IPS DF 4.7 (cell line): ENCODE measurements at regions not wholly inside any gene's neighbourhood (a gene's known extent, or its start where the extent isn't known, plus 50 kb on each side); places are given as distances from the start of the nearest gene placed in this dataset.

ENCODE experiments used
- DNase-seq: peaks from one replicate; pipeline ENCODE4 v3.0.0-alpha.2; 2013; ENCODE audit warnings: low spot score; ENCODE audit errors: extremely low read depth

- no peak for DNase-seq
Measured at GRCh38 chr10:43802988-43803696, 154.5 kb upstream of the ZNF32 start.

- no peak for DNase-seq
Measured at GRCh38 chr10:43801626-43802025, 152.9 kb upstream of the ZNF32 start.

DNA sequence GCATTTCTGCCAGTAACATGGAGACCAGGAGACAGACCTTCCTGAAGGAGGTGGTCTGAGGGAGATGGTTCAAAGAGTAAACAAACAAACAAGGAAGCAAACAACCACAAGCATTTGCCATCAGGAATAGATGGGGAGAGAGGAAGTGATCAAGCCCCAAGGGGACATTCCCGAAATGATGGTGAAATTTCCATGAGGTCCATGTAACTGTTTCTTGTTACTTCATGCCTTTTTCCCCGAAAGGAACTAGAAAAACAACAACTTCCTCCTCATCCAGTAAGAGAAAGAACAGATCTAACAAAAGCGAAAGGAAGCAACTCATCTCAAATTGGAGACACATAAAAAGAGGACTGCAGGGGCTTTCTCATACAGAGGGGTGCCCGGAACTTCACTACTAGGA lies 152.5 kb upstream of the ZNF32 start:
- DNase-seq: no peak

DNA sequence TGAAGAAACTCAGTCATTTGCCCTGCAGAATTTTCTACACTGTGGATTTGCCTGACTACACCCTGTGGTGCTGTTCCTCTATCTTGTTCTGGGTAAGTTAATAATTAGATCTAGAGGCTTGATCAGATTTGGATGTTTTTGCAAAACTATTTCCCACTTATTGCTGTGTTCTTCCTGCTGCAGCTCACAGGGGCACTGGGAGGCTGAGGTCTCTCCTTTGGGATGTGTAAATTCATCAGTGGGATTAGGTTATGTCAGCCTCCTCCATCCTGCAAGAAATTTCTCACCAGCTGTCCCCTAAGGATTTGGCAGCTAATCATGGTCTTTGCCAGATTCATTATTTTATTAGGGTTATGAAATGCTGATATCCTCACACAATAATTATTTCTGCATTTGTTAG lies 148.1 kb upstream of the ZNF32 start:
- DNase-seq: no peak

GRCh38 chr10:43795639-43796038 lies 147.0 kb upstream of the ZNF32 start:
- DNase-seq: no peak

GRCh38 chr10:43795093-43795492 lies 146.4 kb upstream of the ZNF32 start:
- DNase-seq: no peak

- DNase-seq: no peak
Measured at GRCh38 chr10:43794181-43794815, 145.6 kb upstream of the ZNF32 start.

GRCh38 chr10:43793704-43794103 lies 145.0 kb upstream of the ZNF32 start:
- DNase-seq: no peak

DNA sequence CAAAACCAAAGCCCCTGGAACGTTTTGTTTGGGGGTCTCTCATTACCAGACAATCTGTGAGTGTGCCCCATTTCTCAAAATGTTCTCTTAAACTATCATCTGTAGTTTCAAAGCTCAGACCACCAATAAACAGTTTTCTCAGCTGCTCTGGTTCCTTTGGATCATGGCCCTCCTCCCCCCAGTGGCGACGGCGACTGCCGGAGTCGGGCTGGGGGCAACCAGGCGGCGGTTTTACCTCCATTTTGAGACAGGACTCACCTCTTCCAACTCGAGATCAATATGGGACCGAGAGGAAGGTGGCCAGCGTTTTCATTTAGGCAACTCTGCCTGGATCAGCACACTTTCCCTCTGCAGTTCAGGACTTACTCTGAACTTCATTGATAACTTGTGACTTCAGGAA lies 141.5 kb upstream of the ZNF32 start:
- DNase-seq: no peak

- DNase-seq: peak; percentile 3
Measured at GRCh38 chr10:43785252-43785651, 136.6 kb upstream of the ZNF32 start.

- no peak for DNase-seq
Measured at GRCh38 chr10:43782814-43783213, 134.1 kb upstream of the ZNF32 start.

DNA sequence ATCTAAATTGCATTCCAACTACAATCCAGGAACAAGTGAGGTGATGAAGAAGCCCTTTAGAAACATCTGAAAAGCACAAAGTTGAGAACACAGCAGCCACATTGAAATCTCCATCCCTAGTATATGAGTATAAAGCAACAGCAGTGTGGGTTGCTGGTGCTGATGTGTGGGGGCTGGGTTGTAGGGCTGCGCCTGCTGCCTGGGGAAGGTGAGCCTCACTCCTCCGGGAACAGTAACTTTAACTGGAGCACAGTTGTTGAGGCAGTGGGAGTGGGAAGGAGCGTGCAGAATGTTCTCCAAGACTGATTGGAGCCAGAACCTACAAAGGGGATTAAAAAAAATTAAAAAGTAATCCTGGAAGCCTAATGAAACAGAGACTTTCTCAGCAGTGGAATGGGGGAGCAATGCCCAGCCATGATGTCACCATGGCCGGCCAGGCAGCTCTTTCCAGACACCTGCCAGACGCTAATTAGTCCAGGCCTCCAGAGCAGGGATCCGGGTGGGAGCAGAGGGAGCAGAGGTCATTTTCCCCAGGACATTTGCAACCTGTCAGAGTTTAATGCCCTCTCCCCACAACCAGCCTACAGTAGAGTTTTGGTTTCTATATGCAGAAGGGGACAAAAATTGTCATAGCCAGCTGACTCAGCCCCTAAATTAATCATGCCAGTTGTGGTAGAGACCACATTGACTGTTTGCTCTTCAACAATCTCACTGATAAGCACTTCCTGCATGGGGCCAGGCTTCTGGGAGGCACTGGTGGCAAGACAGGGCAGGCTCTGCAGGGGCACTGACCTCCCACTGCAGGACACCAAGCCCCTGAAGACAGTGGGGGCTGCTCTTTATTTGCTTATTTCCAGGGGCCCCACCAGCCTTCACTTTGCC lies 133.0 kb upstream of the ZNF32 start:
- DNase-seq: no peak

DNA sequence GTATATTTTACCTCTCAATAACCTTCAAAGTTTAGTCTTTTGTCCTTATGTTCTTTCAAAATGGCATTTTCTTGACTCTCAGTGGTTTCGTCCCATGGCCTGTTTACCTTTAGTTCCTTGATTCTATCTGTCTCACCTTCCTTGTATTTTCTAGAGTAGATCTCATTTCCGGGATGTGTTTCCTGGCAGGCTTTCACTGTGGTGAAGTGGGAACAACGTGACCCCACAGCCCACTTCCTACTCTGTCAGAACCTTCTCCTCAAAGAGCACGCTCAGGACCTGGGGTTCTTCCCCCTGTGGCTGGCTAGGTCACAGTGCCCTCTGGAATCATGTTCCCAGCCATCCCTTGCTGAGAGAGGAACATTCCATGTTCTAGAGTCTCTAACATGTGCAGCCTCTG lies 129.9 kb upstream of the ZNF32 start:
- DNase-seq: no peak

- no peak for DNase-seq
Measured at GRCh38 chr10:43775384-43775783, 126.7 kb upstream of the ZNF32 start.

GRCh38 chr10:43774234-43774769 lies 125.6 kb upstream of the ZNF32 start:
- DNase-seq: no peak

DNA sequence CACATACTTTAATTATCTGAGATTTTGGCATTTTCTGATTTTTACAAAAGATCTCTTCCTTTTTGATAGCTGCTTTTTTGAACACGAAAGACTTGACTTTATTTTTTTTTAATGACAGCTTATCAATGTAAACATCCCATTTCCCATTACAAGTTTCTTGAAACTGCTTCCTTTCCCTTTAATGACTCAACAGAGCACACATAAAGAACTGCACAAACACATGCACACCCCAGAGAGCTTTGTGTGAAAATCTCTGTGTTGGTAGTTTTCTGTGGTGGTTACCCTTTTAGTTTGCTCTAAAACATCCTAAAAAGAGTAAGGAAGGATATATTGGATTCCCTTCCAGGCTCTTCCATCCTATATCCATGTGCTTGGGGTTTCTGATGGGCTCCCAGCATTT lies 125.1 kb upstream of the ZNF32 start:
- DNase-seq: no peak

- DNase-seq: no peak
Measured at GRCh38 chr10:43772171-43772570, 123.5 kb upstream of the ZNF32 start.

DNA sequence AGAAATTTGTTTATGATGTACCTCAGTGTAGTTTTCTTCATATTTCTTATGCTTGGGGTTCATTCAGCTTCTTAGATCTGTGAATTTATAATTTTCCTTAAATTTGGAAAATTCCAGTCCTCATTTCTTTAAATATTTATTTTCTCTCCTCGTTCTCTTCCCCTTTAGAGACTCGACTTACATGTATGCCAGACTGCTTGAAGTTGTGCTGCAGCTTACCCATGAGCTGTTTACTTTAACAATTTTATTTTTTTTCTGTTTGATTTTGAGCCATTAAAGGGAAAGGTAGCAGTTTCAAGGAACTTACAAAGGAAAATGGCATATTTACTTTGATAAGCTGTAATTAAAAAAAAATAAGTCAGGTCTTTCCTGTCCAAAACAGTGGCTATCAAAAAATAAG lies 123.0 kb upstream of the ZNF32 start:
- no peak for DNase-seq

GRCh38 chr10:43765516-43765915 lies 116.8 kb upstream of the ZNF32 start:
- no peak for DNase-seq

DNA sequence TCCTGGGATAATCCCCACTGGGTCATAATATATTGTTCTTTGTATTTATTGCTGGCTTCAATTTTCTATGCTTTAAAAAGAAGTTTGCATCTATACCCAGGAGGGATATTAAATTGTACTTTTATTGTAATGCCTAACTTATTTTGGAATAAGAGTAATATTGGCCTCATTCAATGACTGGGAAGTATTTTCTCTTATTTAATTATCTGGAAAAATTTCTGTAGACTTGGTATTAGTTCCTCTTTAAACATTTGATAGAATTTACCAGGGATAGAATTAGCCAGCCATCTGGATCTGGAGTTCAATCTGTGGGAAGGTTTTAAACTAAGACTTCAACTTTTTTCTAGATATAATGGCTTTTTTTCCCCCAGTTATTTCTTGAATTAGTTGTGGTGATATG lies 115.2 kb upstream of the ZNF32 start:
- DNase-seq: no peak

DNA sequence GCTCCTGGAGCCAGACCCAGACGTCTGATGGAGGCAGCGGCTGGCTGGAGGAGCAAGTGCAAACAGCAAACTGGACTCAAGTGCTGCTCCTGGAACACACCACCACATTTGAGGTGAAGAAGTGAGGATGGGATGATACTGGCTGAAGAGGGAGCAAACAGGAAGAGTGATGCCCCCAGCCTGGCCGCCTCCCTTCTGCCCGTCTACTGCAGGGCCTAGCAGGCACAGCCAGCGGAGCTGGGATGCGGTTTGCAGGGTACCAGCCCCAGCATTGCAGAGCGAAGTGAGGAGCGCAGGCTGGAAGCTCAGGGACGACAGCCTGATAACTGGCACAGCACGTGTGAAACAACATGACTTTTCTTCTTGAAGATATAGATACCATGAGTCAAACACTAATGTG lies 111.8 kb upstream of the ZNF32 start:
- DNase-seq: no peak

DNA sequence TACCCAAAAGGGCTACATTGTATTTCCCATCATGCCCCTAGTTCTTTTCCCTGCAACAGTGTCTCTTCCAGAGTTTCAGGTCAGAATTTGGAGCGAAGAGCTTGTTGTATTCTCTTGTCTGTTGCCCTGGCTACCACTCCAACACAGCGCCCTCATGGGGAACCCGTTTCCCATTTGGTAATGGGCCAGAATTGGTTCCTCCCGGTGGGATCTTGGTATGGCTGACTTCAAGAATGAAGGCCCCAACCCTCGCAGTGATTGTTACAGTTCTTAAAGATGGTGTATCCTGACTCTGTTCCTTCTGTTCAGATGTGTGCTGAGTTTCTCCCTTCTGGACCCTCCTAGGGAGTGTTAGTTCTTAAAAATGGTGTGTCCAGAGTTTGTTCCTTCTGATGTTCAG lies 110.5 kb upstream of the ZNF32 start:
- no peak for DNase-seq
